T-cell (primary cell): ENCODE measurements at regions not wholly inside any gene's neighbourhood (a gene's known extent, or its start where the extent isn't known, plus 50 kb on each side); places are given as distances from the start of the nearest gene placed in this dataset.

ENCODE experiments used
- ATAC-seq, 4 experiments: fragments of 200-7000 bp in 3 of 4; fragments of 150-1000 bp in 1 of 4; cut with Tn5 transposase; replicated peaks in 1 of 4; 1 replicate in 3 of 4; 2 replicates in 1 of 4; pipeline ENCODE4 v1.10.0; 2021; ENCODE audit warnings: moderate library complexity in 3 of 4, mild to moderate bottlenecking in 2 of 4, moderate number of reproducible peaks in 1 of 4
- CTCF ChIA-PET, 2 donors: fragments of 300-600 bp; sonication (Branson Sonifier 250); formaldehyde crosslinking; loops; one replicate each; lab custom pipeline; 2022; ENCODE audit warnings: antibody characterized with exemption in 2 of 2; lab: Charles Lee
- POLR2A ChIA-PET, 2 donors: fragments of 300-600 bp; sonication (Branson Sonifier 250); formaldehyde crosslinking; loops; one replicate each; lab custom pipeline; 2022; ENCODE audit warnings: antibody characterized with exemption in 2 of 2; lab: Charles Lee
- DNase-seq, 35 experiments: peaks; one replicate each; pipeline versions ENCODE4 v3.0.0 to v3.0.0-alpha.2; 2013 to 2023
- H3K27ac ChIP-seq: one replicate; pipeline ENCODE4 v1.5.1; 2013; ENCODE audit warnings: low read length
- H3K27me3 ChIP-seq, 2 experiments: replicated peaks in 1 of 2; 1 replicate in 1 of 2; 2 replicates in 1 of 2; pipeline versions ENCODE4 v1.6.1 to v1.7.0; 2013; ENCODE audit warnings: low read length in 1 of 2, mixed read lengths in 1 of 2; ENCODE audit not compliant: control insufficient read depth in 2 of 2, insufficient read depth in 2 of 2; ENCODE audit errors: extremely low read depth in 1 of 2
- H3K36me3 ChIP-seq, 2 donors: 1 replicate in 1 of 2; 2 replicates in 1 of 2; pipeline versions ENCODE4 v1.6.1 to v1.7.0; 2013; ENCODE audit warnings: low read length in 1 of 2; ENCODE audit not compliant: control insufficient read depth in 2 of 2, insufficient read depth in 1 of 2; ENCODE audit errors: extremely low read depth in 1 of 2
- H3K4me1 ChIP-seq, 2 experiments: 1 replicate in 1 of 2; 2 replicates in 1 of 2; pipeline versions ENCODE4 v1.6.1 to v1.7.0; 2013; ENCODE audit warnings: low read length in 2 of 2, mixed read lengths in 1 of 2; ENCODE audit not compliant: insufficient read depth in 2 of 2, control insufficient read depth in 1 of 2; ENCODE audit errors: extremely low read depth in 1 of 2
- H3K4me3 ChIP-seq, 2 donors: 1 replicate in 1 of 2; 2 replicates in 1 of 2; pipeline versions ENCODE4 v1.5.1 to v1.7.0; 2013; ENCODE audit warnings: mild to moderate bottlenecking in 2 of 2, low read length in 1 of 2, moderate library complexity in 1 of 2; ENCODE audit not compliant: control insufficient read depth in 1 of 2; ENCODE audit errors: extremely low read depth in 1 of 2
- H3K9me3 ChIP-seq: 2 replicates; pipeline ENCODE4 v1.7.0; 2013
- H3K27ac Mint-ChIP-seq, 2 donors: one replicate each; pipeline ENCODE4 v1.8.0; 2020 to 2021; ENCODE audit warnings: mild to moderate bottlenecking in 2 of 2, mixed read lengths in 2 of 2
- H3K27me3 Mint-ChIP-seq, 2 donors: one replicate each; pipeline ENCODE4 v1.8.0; 2021 to 2022; ENCODE audit warnings: mixed read lengths in 2 of 2
- H3K36me3 Mint-ChIP-seq: one replicate; pipeline ENCODE4 v1.8.0; 2021; ENCODE audit warnings: mixed read lengths
- H3K4me1 Mint-ChIP-seq, 3 donors: one replicate each; pipeline ENCODE4 v1.8.0; 2020 to 2022; ENCODE audit warnings: mixed read lengths in 3 of 3, mild to moderate bottlenecking in 1 of 3
- H3K4me3 Mint-ChIP-seq, 3 donors: one replicate each; pipeline ENCODE4 v1.8.0; 2020 to 2022; ENCODE audit warnings: mild to moderate bottlenecking in 3 of 3, mixed read lengths in 3 of 3, moderate library complexity in 3 of 3
- H3K9me3 Mint-ChIP-seq, 3 donors: one replicate each; pipeline ENCODE4 v1.8.0; 2020 to 2022; ENCODE audit warnings: mixed read lengths in 3 of 3
- WGBS: methylation state at CpG from one replicate; pipeline ENCODE4 v1.1.5; 2013; ENCODE audit warnings: missing lambda C conversion rate; ENCODE audit not compliant: insufficient coverage; 5-methylcytosine and 5-hydroxymethylcytosine counted together

GRCh38 chr15:69883306-69883705 is 214.4 kb downstream of the TLE3 start:
- no peak overlapping the region for H3K27ac Mint-ChIP-seq
- peaks cover 0 to 5% (median 0%) of the 10 kb centered on the region in 3 donors for H3K4me1 Mint-ChIP-seq
- H3K4me3 Mint-ChIP-seq = no peak overlapping the region
- ChIA-PET CTCF (interaction anchor here in 1 of 2 donors (0.7 kb wide), 1 partner anchor 15 kb away, joined by 3 read pairs; no protein-coding TSS in a partner anchor), POLR2A (no interaction called here)
- H3K36me3 ChIP-seq = no peaks in the 10 kb centered on the region
- H3K27me3 ChIP-seq = peaks cover 0 to 21% of the 10 kb centered on the region in 2 experiments
- ATAC-seq = no peak
- no peak overlapping the region for H3K27ac ChIP-seq
- peaks cover 14 to 19% of the 10 kb centered on the region in 2 donors for H3K27me3 Mint-ChIP-seq
- no peak overlapping the region for H3K4me3 ChIP-seq
- DNase-seq = no peak
- peaks cover 0 to 4% (median 4%) of the 10 kb centered on the region in 3 donors for H3K9me3 Mint-ChIP-seq
- no peaks in the 10 kb centered on the region for H3K9me3 ChIP-seq
- no CpG with 5 or more reads among the region's 2 CpGs for whole genome bisulfite sequencing
- no peaks in the 10 kb centered on the region for H3K4me1 ChIP-seq
- no peaks in the 10 kb centered on the region for H3K36me3 Mint-ChIP-seq

GRCh38 chr15:69885173-69885955 is 212.4 kb downstream of the TLE3 start:
- Mint-ChIP-seq H3K9me3 (peaks cover 0 to 4% (median 4%) of the 10 kb centered on the region in 3 donors), H3K36me3 (no peaks in the 10 kb centered on the region), H3K4me1 (peaks cover 0 to 5% (median 0%) of the 10 kb centered on the region in 3 donors), H3K27me3 (peaks cover 14 to 19% of the 10 kb centered on the region in 2 donors), H3K4me3 (no peak overlapping the region), H3K27ac (no peak overlapping the region)
- no peak overlapping the region for H3K4me3 ChIP-seq
- H3K27ac ChIP-seq = no peak overlapping the region
- 92% methylated on average over 11 of the region's 19 CpGs for WGBS
- ATAC-seq = no peak
- H3K27me3 ChIP-seq = peaks cover 0 to 24% of the 10 kb centered on the region in 2 experiments
- CTCF ChIA-PET = no interaction called here
- no peaks in the 10 kb centered on the region for H3K4me1 ChIP-seq
- DNase-seq = no peak
- H3K36me3 ChIP-seq = no peaks in the 10 kb centered on the region
- no peaks in the 10 kb centered on the region for H3K9me3 ChIP-seq
- POLR2A ChIA-PET = interaction anchor here in 1 of 2 donors (0.6 kb wide), 1 partner anchor 291 kb away, joined by 3 read pairs; no protein-coding TSS in a partner anchor

- Mint-ChIP-seq H3K27me3 (peaks cover 11 to 15% of the 10 kb centered on the region in 2 donors), H3K9me3 (peaks cover 0 to 9% (median 8%) of the 10 kb centered on the region in 3 donors), H3K4me3 (no peak overlapping the region), H3K36me3 (no peaks in the 10 kb centered on the region), H3K4me1 (peaks cover 0 to 3% (median 0%) of the 10 kb centered on the region in 3 donors), H3K27ac (no peak overlapping the region)
- Histone ChIP-seq H3K36me3 (no peaks in the 10 kb centered on the region), H3K4me1 (no peaks in the 10 kb centered on the region), H3K4me3 (no peak overlapping the region), H3K9me3 (no peaks in the 10 kb centered on the region), H3K27ac (no peak overlapping the region), H3K27me3 (peaks cover 0 to 20% of the 10 kb centered on the region in 2 experiments)
- DNase-seq = no peak
- ATAC-seq = no peak
- 45% methylated on average over 3 of the region's 4 CpGs for WGBS
- POLR2A ChIA-PET = interaction anchor here in 1 of 2 donors (0.6 kb wide), 1 partner anchor 15 kb away, joined by 3 read pairs; no protein-coding TSS in a partner anchor
- CTCF ChIA-PET = no interaction called here
Observed at GRCh38 chr15:69887009-69887408, 210.7 kb downstream of the TLE3 start.

DNA sequence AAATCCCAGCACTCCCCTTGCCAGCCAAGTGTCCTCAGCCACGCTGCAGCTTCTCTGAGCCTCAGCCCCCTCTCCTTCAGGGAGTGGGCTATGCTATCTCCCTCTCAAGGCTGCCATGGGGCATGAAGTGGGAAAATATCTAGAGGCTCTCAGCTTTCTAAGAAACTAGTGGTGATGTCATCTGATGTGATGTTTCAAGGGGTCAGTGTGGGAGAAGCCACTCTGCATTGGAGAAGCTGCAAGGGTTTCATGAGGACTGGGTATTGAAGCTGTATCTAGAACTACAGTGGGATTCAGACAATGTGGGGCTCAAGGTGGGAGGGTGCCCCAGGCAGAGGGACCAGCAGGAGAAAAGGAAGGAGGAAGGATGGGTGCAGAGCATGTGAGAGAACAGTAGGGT is 210.2 kb downstream of the TLE3 start:
- ChIA-PET CTCF (no interaction called here), POLR2A (interaction anchor here in 1 of 2 donors (0.6 kb wide), 1 partner anchor 15 kb away, joined by 3 read pairs; no protein-coding TSS in a partner anchor)
- H3K27ac Mint-ChIP-seq = no peak overlapping the region
- H3K4me1 Mint-ChIP-seq = no peaks in the 10 kb centered on the region
- no peaks in the 10 kb centered on the region for H3K36me3 ChIP-seq
- H3K27me3 Mint-ChIP-seq = peaks cover 11% of the 10 kb centered on the region in 2 donors
- H3K4me1 ChIP-seq = no peaks in the 10 kb centered on the region
- no peak overlapping the region for H3K4me3 ChIP-seq
- DNase-seq (no peak), ATAC-seq (no peak)
- H3K27ac ChIP-seq = no peak overlapping the region
- no peak overlapping the region for H3K4me3 Mint-ChIP-seq
- no peaks in the 10 kb centered on the region for H3K36me3 Mint-ChIP-seq
- WGBS = no CpG with 5 or more reads among the region's 1 CpG
- H3K27me3 ChIP-seq = peaks cover 0 to 20% of the 10 kb centered on the region in 2 experiments
- H3K9me3 Mint-ChIP-seq = peaks cover 0 to 9% (median 8%) of the 10 kb centered on the region in 3 donors
- no peaks in the 10 kb centered on the region for H3K9me3 ChIP-seq

- H3K27ac Mint-ChIP-seq = no peak overlapping the region
- no peaks in the 10 kb centered on the region for H3K36me3 ChIP-seq
- peaks cover 10 to 11% of the 10 kb centered on the region in 2 donors for H3K27me3 Mint-ChIP-seq
- H3K9me3 ChIP-seq = no peaks in the 10 kb centered on the region
- H3K4me1 Mint-ChIP-seq = no peaks in the 10 kb centered on the region
- H3K4me1 ChIP-seq = no peaks in the 10 kb centered on the region
- ATAC-seq = no peak
- H3K27me3 ChIP-seq = peaks cover 0 to 20% of the 10 kb centered on the region in 2 experiments
- peaks cover 0 to 6% (median 6%) of the 10 kb centered on the region in 3 donors for H3K9me3 Mint-ChIP-seq
- H3K4me3 Mint-ChIP-seq = no peak overlapping the region
- H3K4me3 ChIP-seq = no peak overlapping the region
- ChIA-PET POLR2A (interaction anchor here in 1 of 2 donors (0.5 kb wide), 1 partner anchor 312 kb away, joined by 5 read pairs; no protein-coding TSS in a partner anchor), CTCF (no interaction called here)
- H3K27ac ChIP-seq = no peak overlapping the region
- no peaks in the 10 kb centered on the region for H3K36me3 Mint-ChIP-seq
- WGBS = 56% methylated on average over 2 of the region's 2 CpGs
- no peak for DNase-seq
Observed at GRCh38 chr15:69888406-69888805, 209.3 kb downstream of the TLE3 start.

GRCh38 chr15:69891070-69891536 is 206.6 kb downstream of the TLE3 start:
- ATAC-seq (no peak), DNase-seq (no peak)
- Mint-ChIP-seq H3K36me3 (no peaks in the 10 kb centered on the region), H3K27ac (no peak overlapping the region), H3K27me3 (peaks cover 20 to 27% of the 10 kb centered on the region in 2 donors), H3K4me1 (no peaks in the 10 kb centered on the region), H3K4me3 (no peak overlapping the region), H3K9me3 (peaks cover 0 to 5% (median 4%) of the 10 kb centered on the region in 3 donors)
- Histone ChIP-seq H3K36me3 (no peaks in the 10 kb centered on the region), H3K9me3 (no peaks in the 10 kb centered on the region), H3K4me1 (no peaks in the 10 kb centered on the region), H3K4me3 (no peak overlapping the region), H3K27me3 (peaks cover 0 to 12% of the 10 kb centered on the region in 2 experiments), H3K27ac (no peak overlapping the region)
- ChIA-PET POLR2A (no interaction called here), CTCF (no interaction called here)
- WGBS = 88% methylated on average over 3 of the region's 5 CpGs
